ENCODE measurements at regions not wholly inside any gene's neighbourhood (a gene's known extent, or its start where the extent isn't known, plus 50 kb on each side); places are given as distances from the start of the nearest gene placed in this dataset.

- no peak for DNase-seq (ENCODE audit: low read depth in 3 of 3)
Measured at GRCh38 chr2:447902-448665, 160.2 kb upstream of the ALKAL2 start.

DNA sequence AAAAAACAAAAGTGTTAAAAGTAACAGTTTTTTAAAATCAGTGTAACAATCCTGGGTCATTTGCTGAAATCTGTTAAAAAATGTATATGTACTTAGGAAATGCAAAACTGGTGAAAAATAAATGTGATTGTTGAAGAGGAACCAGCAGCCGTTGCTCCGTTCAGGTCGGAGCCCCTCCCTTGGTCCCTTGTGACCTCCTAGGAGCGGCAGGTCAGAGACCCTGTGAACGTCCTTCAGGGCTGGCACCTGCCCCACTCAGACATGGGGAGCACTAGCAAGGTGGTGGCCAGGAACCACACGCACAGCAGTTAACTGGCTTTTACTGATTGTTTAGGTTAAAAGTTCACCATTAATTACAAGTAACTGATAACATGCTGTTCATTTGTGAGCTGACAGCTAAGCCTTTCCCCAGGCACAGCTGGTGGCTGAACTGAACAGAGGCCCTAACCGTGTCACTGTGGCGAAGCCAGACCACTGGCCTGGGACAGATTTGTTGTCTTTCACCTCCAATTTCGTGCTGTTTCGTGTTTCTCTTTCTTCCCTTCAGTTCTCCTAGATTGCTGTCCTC, 159.2 kb upstream of the ALKAL2 start:
- DNase-seq (ENCODE audit: low read depth in 3 of 3) = no peak

DNA sequence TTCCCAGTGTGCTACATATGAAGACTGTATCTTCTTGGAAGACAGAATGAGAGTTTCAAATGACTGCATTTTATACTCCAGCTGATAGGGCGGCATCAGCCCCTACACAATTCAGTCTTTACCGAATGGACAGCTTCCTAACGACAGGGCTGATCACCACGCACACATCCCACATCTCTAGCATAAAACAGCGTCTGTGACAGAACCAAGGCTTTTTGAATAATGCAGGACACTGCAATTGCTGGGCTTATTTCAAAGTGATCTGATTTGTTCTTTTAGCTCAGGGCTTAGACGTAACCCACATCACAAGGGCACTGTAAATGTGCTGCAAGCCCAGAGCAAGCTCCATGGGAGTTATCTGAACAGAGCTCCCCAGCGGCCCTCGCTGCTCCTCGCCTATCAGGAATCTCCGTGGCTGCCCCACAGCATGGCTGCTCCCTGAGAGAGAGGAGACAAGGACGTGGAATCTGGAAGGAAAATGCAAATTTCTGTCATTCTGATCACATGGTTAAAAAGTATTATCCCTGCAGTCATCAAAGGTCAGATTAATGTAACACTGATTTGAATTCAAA, 158.5 kb upstream of the ALKAL2 start:
- no peak for DNase-seq (ENCODE audit: low read depth in 3 of 3)

DNA sequence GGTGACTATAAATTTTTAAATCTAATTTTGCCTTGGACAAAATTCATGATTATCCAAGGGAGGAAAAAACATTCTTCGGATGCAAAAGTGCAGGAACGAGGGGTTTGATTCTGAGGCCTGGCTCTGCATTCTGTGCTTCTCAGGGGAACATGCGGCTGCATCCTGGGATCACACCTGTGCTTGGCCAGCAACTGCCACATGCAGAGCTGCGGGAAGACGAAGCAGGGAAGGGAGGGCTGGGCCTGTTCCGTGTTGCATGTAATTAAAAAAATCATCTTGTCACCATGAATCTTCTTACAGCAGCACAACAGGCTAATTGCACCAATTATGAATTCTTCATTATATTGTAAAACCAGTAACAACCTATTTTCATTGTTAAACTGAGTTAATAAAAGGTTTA, 158.0 kb upstream of the ALKAL2 start:
- DNase-seq (ENCODE audit: low read depth in 3 of 3) = no peak

DNA sequence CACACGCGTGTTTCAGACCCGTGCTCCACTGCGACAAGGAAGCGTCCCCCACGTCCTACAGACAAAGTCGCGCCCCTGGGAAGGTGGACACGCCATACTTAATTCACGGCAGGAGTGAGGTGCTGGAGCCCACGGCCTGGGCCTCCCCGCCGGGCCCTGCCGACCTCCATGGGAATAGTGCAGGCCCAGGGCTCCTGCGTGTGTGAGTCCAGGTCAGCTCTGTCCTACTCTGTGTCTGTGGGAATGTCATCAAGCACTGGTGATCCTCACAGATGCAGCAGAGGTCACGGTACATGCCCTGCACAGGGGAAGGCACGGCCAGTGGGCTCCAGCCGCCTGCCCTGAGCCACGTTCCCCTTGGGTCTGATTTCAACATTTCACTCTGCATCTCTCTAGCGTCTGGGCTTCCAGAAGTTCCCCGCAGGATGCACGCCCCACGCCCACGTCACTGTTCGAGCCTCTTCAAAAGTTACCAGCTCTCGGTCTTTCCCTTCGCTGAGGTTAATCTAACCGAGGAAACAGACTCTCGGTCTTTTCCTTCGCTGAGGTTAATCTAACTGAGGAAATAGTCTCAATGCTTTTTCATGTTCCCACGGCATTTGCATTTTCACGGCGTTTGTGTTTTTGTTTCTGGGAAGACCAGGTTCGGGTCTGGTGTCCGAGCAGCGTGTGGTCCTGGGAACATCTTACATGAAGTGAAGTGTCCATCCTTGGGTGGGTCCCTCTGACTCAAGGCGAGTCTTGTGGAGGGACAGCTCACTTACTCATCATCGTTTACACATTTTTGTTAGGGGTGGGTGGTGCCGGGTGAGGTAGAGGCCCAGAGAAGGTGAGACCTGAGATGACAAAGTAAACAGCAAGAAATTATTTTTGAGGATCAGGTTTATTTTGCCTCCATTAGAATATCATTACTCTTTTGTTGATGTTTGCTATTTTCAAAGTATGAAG, 157.3 kb upstream of the ALKAL2 start:
- DNase-seq (ENCODE audit: low read depth in 3 of 3) = peak in 1 of 3 donors; percentile 19

DNA sequence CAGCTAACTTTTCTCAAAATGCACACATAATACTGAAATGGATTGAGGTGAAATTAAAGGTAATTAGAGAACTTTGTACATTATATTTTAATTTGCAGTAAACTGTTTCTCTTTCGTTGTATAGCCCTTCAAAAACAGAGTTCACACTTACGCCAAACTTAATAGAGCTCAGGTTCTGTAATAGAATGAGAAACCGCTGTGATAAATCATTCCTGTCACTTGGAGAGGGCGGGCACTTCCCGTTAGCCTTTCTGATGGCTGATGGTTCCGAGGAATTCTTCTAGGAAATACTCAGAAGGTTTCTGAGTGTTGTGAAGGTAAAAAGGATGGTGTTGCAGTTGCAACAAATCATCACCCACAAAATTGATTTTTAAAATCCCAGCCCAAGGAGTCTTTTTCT, 155.8 kb upstream of the ALKAL2 start:
- no peak for DNase-seq (ENCODE audit: low read depth in 3 of 3)

- DNase-seq (ENCODE audit: low read depth in 3 of 3) = no peak
Measured at GRCh38 chr2:443216-443615, 155.3 kb upstream of the ALKAL2 start.

DNA sequence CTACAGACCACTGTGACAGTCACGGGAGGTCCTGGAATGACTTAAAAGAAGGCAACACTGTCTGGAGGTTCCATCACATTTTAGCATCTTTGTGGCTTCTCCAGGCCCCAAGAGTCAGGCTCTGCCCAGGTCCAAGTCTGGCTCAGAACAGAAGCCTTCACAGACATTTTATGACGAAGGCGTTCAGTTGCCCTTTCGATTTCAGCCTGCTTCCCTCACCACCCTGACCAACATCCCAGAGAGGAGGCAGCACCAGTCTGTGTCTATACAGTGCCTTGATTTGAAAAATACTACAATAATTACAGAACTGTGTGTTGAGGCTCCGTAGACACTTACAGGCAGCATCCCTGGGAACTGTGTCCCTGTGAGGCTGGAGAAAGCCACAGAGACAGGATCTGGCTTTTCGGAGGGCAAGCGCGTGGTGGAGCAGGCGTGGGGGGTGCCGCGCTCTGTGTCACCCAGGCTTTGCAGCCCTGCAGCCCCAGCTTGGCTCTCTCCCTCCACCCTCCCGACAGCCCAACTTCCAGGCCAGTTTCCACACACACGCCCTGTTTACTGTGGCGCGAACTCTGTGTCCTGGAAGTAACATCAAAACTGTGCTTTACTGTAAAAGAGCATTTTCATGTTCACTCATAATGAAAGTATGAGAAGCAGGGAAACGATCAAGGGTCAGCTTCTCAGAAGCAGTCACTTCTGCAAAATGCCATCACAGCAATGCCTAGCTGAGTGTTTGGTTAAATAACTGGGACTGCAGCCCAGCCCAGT, 153.5 kb upstream of the ALKAL2 start:
- no peak for DNase-seq (ENCODE audit: low read depth in 3 of 3)

- DNase-seq (ENCODE audit: low read depth in 3 of 3) = no peak
Measured at GRCh38 chr2:440403-440740, 152.5 kb upstream of the ALKAL2 start.

DNA sequence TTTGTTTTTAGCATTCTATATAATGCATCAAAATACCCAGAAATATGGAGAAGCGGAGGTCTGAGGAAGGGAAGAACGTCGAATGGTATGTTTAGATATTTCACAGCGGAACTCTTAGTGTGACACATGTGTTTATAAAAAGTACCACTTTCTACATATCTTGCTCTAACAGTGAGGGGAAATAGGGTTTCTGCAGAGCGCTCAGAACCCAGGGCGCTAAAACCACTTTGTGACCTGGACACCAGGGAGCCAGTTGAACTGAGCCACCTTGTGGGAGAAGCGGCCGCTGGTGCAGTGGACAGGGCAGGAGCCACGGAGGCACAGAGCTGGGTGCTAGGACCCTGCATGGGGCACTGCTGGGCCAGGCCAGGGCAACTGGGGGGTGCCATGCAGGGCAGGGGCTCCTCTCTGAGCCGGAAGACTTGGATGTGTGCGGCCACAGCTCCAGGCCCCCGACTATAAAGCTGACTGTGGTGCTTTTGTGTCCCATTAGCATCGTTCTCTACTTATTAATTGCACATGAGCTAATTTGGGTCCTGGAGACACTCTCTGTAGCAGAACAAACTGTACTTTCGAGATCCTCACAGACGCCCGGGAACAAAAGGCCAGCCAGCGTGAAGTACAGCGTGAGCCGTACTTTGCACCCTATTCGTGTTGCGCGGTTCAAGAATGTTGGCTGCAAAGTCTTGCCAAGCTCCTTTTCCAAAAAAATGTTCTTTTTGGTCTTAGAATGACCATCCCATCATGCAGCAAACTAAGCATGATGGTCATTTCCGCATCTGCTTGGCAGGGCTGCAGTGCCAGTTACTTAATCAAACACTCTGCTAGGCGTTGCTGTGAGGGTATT, 151.9 kb upstream of the ALKAL2 start:
- no peak for DNase-seq (ENCODE audit: low read depth in 3 of 3)

DNA sequence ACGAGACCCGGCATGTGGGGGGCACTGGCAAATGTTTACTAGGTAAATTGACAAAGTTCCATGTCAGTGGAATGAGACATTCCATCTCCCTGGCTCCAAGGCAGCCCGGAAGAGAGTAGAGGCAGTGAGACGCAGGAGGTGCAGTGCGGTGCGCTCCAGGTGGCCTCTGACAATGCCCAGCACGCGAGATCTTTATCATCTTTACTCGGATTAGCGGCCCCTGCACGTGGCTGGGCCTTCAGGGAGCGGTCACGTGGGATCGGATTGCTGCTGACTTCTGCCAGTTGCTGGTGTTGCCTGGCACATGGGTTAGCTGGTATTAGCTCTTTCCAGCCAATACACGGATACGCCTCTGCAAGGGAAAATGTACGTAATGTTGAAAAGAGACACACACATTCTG, 151.2 kb upstream of the ALKAL2 start:
- no peak for DNase-seq (ENCODE audit: low read depth in 3 of 3)

DNA sequence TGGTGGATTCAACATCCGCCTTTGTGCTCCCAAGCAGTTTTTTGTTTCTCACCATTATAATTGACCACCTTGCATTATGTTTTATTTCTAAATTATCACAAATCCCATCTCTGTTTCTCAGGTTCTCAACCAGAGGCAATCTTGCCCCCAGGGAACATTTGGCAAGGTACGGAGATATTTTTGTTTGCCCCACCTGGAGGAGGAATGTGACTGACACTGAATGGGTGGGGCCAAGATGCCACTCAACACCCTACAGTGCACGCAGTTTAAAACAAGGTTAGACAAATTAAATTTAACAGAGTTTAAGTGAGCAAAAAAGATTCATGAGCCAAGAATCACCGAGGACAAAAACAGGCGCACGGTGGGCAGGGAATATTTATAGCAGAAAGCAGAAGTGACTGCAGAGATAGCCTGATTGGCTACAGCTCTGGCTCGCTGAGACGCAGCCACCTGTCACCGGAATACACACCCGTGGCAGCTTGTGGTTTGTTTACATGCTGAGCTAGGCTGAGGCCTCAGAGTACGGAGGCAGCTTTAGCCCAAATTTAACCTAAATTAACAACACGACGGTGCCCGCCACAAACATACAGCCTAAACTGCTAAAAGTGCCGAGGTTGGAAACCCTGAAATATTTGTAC, 150.0 kb upstream of the ALKAL2 start:
- DNase-seq (ENCODE audit: low read depth in 3 of 3) = peak in 2 of 3 donors; percentile 18 to 28

DNA sequence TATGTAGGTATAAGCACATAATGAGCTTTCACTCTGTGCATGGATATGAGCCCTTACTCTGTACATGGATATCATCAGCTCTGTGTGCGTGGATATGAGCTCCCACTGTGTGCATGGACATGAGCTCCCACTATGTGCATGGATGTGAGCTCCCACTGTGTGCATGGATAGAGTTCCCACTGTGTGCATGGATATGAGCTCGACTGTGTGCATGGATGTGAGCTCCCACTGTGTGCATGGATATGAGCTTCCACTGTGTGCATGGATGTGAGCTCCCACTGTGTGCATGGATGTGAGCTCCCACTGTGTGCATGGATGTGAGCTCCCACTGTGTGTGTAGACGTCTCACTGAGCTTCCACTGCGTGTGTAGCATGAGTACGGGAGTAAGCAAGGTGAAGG, 149.3 kb upstream of the ALKAL2 start:
- DNase-seq (ENCODE audit: low read depth in 3 of 3) = no peak

DNA sequence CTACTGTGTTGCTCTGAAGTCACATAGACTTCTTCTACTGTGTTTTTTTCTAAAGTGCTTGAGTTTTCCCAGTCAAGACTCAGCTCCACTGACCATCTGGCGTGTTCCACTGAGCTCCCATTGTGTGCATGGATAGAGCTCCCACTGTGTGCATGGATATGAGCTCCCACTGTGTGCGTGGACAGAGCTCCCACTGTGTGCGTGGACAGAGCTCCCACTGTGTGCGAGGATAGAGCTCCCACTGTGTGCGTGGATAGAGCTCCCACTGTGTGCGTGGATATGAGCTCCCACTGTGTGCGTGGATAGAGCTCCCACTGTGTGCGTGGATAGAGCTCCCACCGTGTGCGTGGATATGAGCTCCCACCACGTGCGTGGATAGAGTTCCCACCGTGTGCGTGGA, 148.3 kb upstream of the ALKAL2 start:
- DNase-seq (ENCODE audit: low read depth in 3 of 3) = no peak

GRCh38 chr2:434625-435024, 146.7 kb upstream of the ALKAL2 start:
- no peak for DNase-seq (ENCODE audit: low read depth in 3 of 3)

- no peak for DNase-seq (ENCODE audit: low read depth in 3 of 3)
Measured at GRCh38 chr2:433216-433615, 145.3 kb upstream of the ALKAL2 start.

DNA sequence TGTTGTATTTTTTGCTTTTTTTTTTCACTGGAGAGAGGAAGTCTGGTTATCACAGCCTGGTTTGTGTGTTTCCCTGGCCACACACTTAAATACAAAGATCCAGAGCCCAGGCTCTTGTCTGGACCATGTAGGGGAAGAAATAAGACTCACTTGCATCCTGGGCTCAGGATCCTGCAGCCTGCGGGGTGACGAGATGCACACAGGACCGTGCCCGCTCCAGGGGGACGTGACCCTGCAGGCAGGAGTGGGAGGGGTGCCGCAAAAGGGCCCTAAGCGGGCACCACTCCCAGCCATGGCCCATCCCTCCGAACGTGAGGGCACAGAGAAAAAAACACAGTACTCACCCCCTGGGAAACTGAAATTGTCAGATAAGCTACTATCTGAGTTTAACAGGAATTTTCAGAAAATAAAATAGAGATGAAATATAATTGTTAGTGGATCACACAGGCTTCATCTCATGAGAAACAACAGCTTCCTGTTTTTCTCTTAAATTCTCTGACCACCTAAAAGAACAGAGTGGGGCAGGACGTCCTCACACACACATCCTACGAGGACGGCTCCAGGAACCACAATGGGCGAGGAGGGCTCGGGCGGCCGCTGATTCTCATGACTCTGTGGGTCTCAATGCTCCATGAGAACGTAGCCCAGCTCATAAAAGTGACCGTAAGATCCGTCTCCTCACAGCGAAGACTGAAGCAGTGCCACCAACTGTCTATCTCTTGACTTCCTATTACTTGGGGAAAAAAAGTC, 142.6 kb upstream of the ALKAL2 start:
- no peak for DNase-seq (ENCODE audit: low read depth in 3 of 3)

- DNase-seq (ENCODE audit: low read depth in 3 of 3) = no peak
Measured at GRCh38 chr2:429575-430254, 141.8 kb upstream of the ALKAL2 start.

- no peak for DNase-seq (ENCODE audit: low read depth in 3 of 3)
Measured at GRCh38 chr2:429142-429541, 141.3 kb upstream of the ALKAL2 start.
